ENCODE measurements at regions not wholly inside any gene's neighbourhood (a gene's known extent, or its start where the extent isn't known, plus 50 kb on each side); places are given as distances from the start of the nearest gene placed in this dataset.
"Not testable (repeated sequence)": the region's sequence is repeated elsewhere in the genome, so short reads cannot be mapped to it uniquely, and the experiment has no call there.

GRCh38 chr16:56005958-56006357 is 130.8 kb upstream of the CES5A start:
- H3K9me3 Mint-ChIP-seq, result no peaks in the 10 kb centered on the region
- peaks cover 34% of the 10 kb centered on the region for H3K27me3 Mint-ChIP-seq (ENCODE audit: low read depth)
- no peak overlapping the region for H3K27ac Mint-ChIP-seq

GRCh38 chr16:55999683-56000082 is 124.5 kb upstream of the CES5A start:
- no peak for TF ChIP-seq CTCF (IDR thresholded peaks at IDR 0.05; ENCODE audit: unreplicated experiment)
- no peak for DNase-seq (ENCODE audit: low spot score in 2 of 2, unreplicated experiment in 2 of 2)
- Mint-ChIP-seq H3K27me3 (ENCODE audit: low read depth) (no peaks in the 10 kb centered on the region), H3K4me1 (peaks cover 5% of the 10 kb centered on the region), H3K36me3 (peaks cover 2% of the 10 kb centered on the region), H3K4me3 (no peak overlapping the region), H3K27ac (no peak overlapping the region), H3K9me3 (peaks cover 31% of the 10 kb centered on the region)

More at GRCh38 chr16:56005958-56006357, 130.8 kb upstream of the CES5A start:
- Mint-ChIP-seq H3K4me3 (no peak overlapping the region), H3K36me3 (no peaks in the 10 kb centered on the region), H3K4me1 (peaks cover 2% of the 10 kb centered on the region)
- DNase-seq (ENCODE audit: low spot score in 2 of 2, unreplicated experiment in 2 of 2), result no peak
- no peak for TF ChIP-seq CTCF (IDR thresholded peaks at IDR 0.05; ENCODE audit: unreplicated experiment)

- DNase-seq (ENCODE audit: low spot score in 2 of 2, unreplicated experiment in 2 of 2), result no peak
- no peak overlapping the region for H3K4me3 Mint-ChIP-seq
Measured at GRCh38 chr16:55993088-55993487, 117.9 kb upstream of the CES5A start.

GRCh38 chr16:55992551-55992950 is 117.4 kb upstream of the CES5A start:
- no peaks in the 10 kb centered on the region for H3K27me3 Mint-ChIP-seq (ENCODE audit: low read depth)
- DNase-seq (ENCODE audit: low spot score in 2 of 2, unreplicated experiment in 2 of 2), result no peak
- TF ChIP-seq CTCF (IDR thresholded peaks at IDR 0.05; ENCODE audit: unreplicated experiment), result no peak
- no peak overlapping the region for H3K4me3 Mint-ChIP-seq
- no peak overlapping the region for H3K27ac Mint-ChIP-seq
- no peaks in the 10 kb centered on the region for H3K36me3 Mint-ChIP-seq
- peaks cover 12% of the 10 kb centered on the region for H3K4me1 Mint-ChIP-seq
- peaks cover under 1% of the 10 kb centered on the region for H3K9me3 Mint-ChIP-seq

More at GRCh38 chr16:55993088-55993487, 117.9 kb upstream of the CES5A start:
- H3K27me3 Mint-ChIP-seq (ENCODE audit: low read depth), result no peaks in the 10 kb centered on the region
- H3K36me3 Mint-ChIP-seq, result no peaks in the 10 kb centered on the region
- H3K27ac Mint-ChIP-seq, result no peak overlapping the region
- no peak for TF ChIP-seq CTCF (IDR thresholded peaks at IDR 0.05; ENCODE audit: unreplicated experiment)
- peaks cover 5% of the 10 kb centered on the region for H3K9me3 Mint-ChIP-seq
- H3K4me1 Mint-ChIP-seq, result peaks cover 12% of the 10 kb centered on the region

- no peak for TF ChIP-seq CTCF (IDR thresholded peaks at IDR 0.05; ENCODE audit: unreplicated experiment)
- DNase-seq (ENCODE audit: low spot score in 2 of 2, unreplicated experiment in 2 of 2), result no peak
- H3K27me3 Mint-ChIP-seq (ENCODE audit: low read depth), result no peaks in the 10 kb centered on the region
- no peaks in the 10 kb centered on the region for H3K36me3 Mint-ChIP-seq
- no peak overlapping the region for H3K27ac Mint-ChIP-seq
- H3K4me1 Mint-ChIP-seq, result peaks cover 12% of the 10 kb centered on the region
- H3K4me3 Mint-ChIP-seq, result no peak overlapping the region
- peaks cover 5% of the 10 kb centered on the region for H3K9me3 Mint-ChIP-seq
Measured at GRCh38 chr16:55991843-55992242, 116.7 kb upstream of the CES5A start.

GRCh38 chr16:55989569-55989907 is 114.4 kb upstream of the CES5A start:
- Mint-ChIP-seq H3K27me3 (ENCODE audit: low read depth) (no peaks in the 10 kb centered on the region), H3K9me3 (peaks cover 17% of the 10 kb centered on the region), H3K36me3 (no peaks in the 10 kb centered on the region), H3K4me1 (peaks cover 9% of the 10 kb centered on the region), H3K4me3 (no peak overlapping the region), H3K27ac (no peak overlapping the region)
- no peak for DNase-seq (ENCODE audit: low spot score in 2 of 2, unreplicated experiment in 2 of 2)
- no peak for TF ChIP-seq CTCF (IDR thresholded peaks at IDR 0.05; ENCODE audit: unreplicated experiment)

- not testable (repeated sequence) for H3K36me3 Mint-ChIP-seq; H3K27ac Mint-ChIP-seq; H3K4me3 Mint-ChIP-seq; H3K4me1 Mint-ChIP-seq; DNase-seq (ENCODE audit: low spot score in 2 of 2, unreplicated experiment in 2 of 2); H3K27me3 Mint-ChIP-seq (ENCODE audit: low read depth)
- H3K9me3 Mint-ChIP-seq, result peaks cover 17% of the 10 kb centered on the region
Measured at GRCh38 chr16:55988850-55989568, 113.8 kb upstream of the CES5A start.
